Loucy (cell line): ENCODE measurements at regions not wholly inside any gene's neighbourhood (a gene's known extent, or its start where the extent isn't known, plus 50 kb on each side); places are given as distances from the start of the nearest gene placed in this dataset.

Experiments
- H2AFZ ChIP-seq: fragments of 200-600 bp; sonication (generic); 2 replicates; pipeline ENCODE4 v1.6.0; 2016; ENCODE audit warnings: antibody characterized with exemption, mild to moderate bottlenecking, low read length, moderate library complexity
- H3F3A ChIP-seq: fragments of 200-600 bp; 2 replicates; pipeline ENCODE4 v1.6.0; 2016; ENCODE audit warnings: antibody characterized with exemption, low read depth, mild to moderate bottlenecking
- H3K27me3 ChIP-seq: fragments of 200-600 bp; sonication (generic); 2 replicates; pipeline ENCODE4 v1.6.1; 2014; ENCODE audit warnings: low read length, mild to moderate bottlenecking; ENCODE audit not compliant: insufficient read depth, poor library complexity, severe bottlenecking
- H3K36me3 ChIP-seq: fragments of 200-600 bp; sonication (generic); 2 replicates; pipeline ENCODE4 v1.6.1; 2016; ENCODE audit warnings: low read length; ENCODE audit not compliant: insufficient read depth
- H3K4me1 ChIP-seq: fragments of 200-600 bp; sonication (generic); 2 replicates; pipeline ENCODE4 v1.5.1; 2014; ENCODE audit warnings: low read length, mild to moderate bottlenecking; ENCODE audit not compliant: insufficient read depth, poor library complexity, severe bottlenecking
- H3K4me2 ChIP-seq: fragments of 200-600 bp; sonication (generic); 2 replicates; pipeline ENCODE4 v1.6.0; 2014; ENCODE audit warnings: antibody characterized with exemption, low read length, low read depth, mild to moderate bottlenecking; ENCODE audit not compliant: poor library complexity, severe bottlenecking
- H3K4me3 ChIP-seq: fragments of 200-600 bp; sonication (generic); 2 replicates; pipeline ENCODE4 v1.5.1; 2014; ENCODE audit warnings: low read length, mild to moderate bottlenecking, mixed read lengths; ENCODE audit not compliant: poor library complexity, severe bottlenecking
- H3K79me2 ChIP-seq: fragments of 200-600 bp; sonication (generic); 2 replicates; pipeline ENCODE4 v1.6.1; 2014; ENCODE audit warnings: low read length; ENCODE audit not compliant: insufficient read depth
- H3K9ac ChIP-seq: fragments of 200-600 bp; sonication (generic); 2 replicates; pipeline ENCODE4 v1.6.0; 2014; ENCODE audit warnings: mild to moderate bottlenecking, low read depth, low read length, moderate library complexity; ENCODE audit not compliant: poor library complexity, severe bottlenecking
- H3K9me2 ChIP-seq: fragments of 200-600 bp; sonication (generic); replicated peaks from 2 replicates; pipeline ENCODE4 v1.6.1; 2016; ENCODE audit warnings: low read depth, low read length, mixed read lengths
- H3K9me3 ChIP-seq: fragments of 200-600 bp; sonication (generic); 2 replicates; pipeline ENCODE4 v1.6.1; 2014; ENCODE audit warnings: mild to moderate bottlenecking, antibody characterized with exemption, low read length, low read depth; ENCODE audit not compliant: insufficient read depth
- H4K20me1 ChIP-seq: fragments of 200-600 bp; sonication (generic); 2 replicates; pipeline ENCODE4 v1.6.0; 2014; ENCODE audit warnings: antibody characterized with exemption, low read length, mild to moderate bottlenecking; ENCODE audit not compliant: insufficient read depth, poor library complexity, severe bottlenecking
- EZH2phosphoT487 ChIP-seq: fragments of 200-600 bp; IDR thresholded peaks from 2 replicates; pipeline ENCODE4 v1.6.1; 2018; ENCODE audit warnings: antibody characterized with exemption, mild to moderate bottlenecking, moderate library complexity, borderline replicate concordance
- TF ChIP-seq, protein P1 (sequence below): fragments of 200-600 bp; sonication (generic); conservative IDR thresholded peaks from 2 replicates; pipeline ENCODE4 v1.5.1; 2014; ENCODE audit warnings: mild to moderate bottlenecking, antibody characterized with exemption, low read length

DNA sequence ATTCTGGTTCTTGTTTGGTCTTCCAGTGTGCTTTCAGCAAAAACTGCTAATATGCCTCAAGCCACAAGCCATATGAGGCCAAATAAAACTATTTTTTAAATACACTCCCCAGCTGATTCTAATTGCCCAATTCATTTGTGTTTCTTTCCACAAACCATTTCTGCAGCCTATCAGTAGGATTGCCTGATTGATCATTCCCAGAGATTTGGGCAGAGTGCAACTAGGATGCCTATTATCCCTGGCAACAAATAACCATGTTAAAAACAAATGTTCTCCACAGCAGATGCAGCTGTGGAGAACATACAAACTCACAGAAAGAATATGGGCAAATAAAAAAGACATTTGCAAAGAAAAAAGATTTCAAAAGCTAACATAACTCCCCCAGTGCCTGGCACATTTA is 76.9 kb upstream of the CAV2 start:
- no peaks in the 10 kb centered on the region for H3K27me3 ChIP-seq
- no peak for TF ChIP-seq EZH2phosphoT487
- TF ChIP-seq, protein P1, sequence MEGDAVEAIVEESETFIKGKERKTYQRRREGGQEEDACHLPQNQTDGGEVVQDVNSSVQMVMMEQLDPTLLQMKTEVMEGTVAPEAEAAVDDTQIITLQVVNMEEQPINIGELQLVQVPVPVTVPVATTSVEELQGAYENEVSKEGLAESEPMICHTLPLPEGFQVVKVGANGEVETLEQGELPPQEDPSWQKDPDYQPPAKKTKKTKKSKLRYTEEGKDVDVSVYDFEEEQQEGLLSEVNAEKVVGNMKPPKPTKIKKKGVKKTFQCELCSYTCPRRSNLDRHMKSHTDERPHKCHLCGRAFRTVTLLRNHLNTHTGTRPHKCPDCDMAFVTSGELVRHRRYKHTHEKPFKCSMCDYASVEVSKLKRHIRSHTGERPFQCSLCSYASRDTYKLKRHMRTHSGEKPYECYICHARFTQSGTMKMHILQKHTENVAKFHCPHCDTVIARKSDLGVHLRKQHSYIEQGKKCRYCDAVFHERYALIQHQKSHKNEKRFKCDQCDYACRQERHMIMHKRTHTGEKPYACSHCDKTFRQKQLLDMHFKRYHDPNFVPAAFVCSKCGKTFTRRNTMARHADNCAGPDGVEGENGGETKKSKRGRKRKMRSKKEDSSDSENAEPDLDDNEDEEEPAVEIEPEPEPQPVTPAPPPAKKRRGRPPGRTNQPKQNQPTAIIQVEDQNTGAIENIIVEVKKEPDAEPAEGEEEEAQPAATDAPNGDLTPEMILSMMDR: no peak
- peak overlapping the region; percentile 18 for H3K9ac ChIP-seq
- H3K4me2 ChIP-seq: no peak overlapping the region
- no peaks in the 10 kb centered on the region for H4K20me1 ChIP-seq
- no peaks in the 10 kb centered on the region for H3K9me3 ChIP-seq
- no peaks in the 10 kb centered on the region for H3K36me3 ChIP-seq
- no peaks in the 10 kb centered on the region for H3K79me2 ChIP-seq
- peaks cover 29% of the 10 kb centered on the region for H3K4me1 ChIP-seq
- H2AFZ ChIP-seq: peak overlapping the region; percentile 91
- H3K9me2 ChIP-seq: no peaks in the 10 kb centered on the region
- H3K4me3 ChIP-seq: no peak overlapping the region
- no peaks in the 10 kb centered on the region for H3F3A ChIP-seq

DNA sequence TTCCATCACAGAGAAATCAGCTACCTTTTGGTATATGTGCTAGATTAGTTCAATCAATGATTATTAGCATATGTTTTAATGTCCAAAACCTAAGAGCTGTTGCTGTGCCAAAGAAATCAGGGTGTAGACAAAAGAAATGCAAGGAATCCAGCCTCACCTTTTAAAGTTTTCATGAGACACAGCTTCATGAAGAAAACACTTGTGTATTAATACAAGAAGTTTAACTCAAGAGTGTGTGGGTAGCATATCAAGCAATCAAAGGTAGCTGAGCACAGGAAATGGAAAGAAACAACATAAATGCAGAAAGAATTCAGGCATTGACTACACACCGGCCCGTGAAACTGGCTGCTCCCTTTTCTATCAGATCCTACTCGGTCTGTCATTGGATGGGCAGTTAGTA is 76.0 kb upstream of the CAV2 start:
- Histone ChIP-seq H3K9ac (peak overlapping the region; percentile 31), H4K20me1 (no peaks in the 10 kb centered on the region), H3K4me3 (no peak overlapping the region), H3K4me1 (peaks cover 21% of the 10 kb centered on the region), H3K9me3 (no peaks in the 10 kb centered on the region), H3K4me2 (peak overlapping the region; percentile 24), H3K9me2 (no peaks in the 10 kb centered on the region), H3K36me3 (no peaks in the 10 kb centered on the region), H3K27me3 (no peaks in the 10 kb centered on the region), H2AFZ (peak overlapping the region; percentile 91), H3K79me2 (no peaks in the 10 kb centered on the region), H3F3A (no peaks in the 10 kb centered on the region)
- TF ChIP-seq, protein P1: no peak
- no peak for TF ChIP-seq EZH2phosphoT487

DNA sequence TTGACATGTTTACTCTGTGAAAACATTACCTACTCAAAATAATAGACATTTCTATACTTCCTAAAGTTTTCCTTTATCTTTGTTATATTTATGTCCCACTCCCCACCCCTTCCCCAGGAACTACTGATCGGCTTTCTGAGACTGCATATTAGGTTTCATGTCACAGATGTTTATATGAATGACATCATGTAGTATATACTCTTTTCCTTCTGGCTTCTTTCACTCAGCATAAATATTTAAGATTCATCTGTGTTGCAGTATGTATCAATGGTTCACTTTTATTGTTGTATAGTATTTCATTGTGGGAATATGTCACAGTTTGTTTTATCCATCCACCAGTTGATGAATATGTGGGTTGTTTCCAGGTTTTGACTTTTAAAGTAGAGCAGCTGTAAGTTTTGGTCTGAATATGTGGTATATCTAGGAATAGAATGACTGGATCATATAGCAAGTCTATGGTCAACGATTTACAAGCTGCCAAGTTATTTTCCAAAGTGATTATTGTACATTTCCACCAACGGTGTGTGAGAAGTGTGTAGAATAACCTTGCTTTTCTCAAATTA is 73.8 kb upstream of the CAV2 start:
- Histone ChIP-seq H3K9ac (no peak overlapping the region), H3K4me1 (peaks cover 27% of the 10 kb centered on the region), H3K4me2 (no peak overlapping the region), H2AFZ (no peak overlapping the region), H3F3A (no peaks in the 10 kb centered on the region), H4K20me1 (no peaks in the 10 kb centered on the region), H3K79me2 (no peaks in the 10 kb centered on the region), H3K9me3 (no peaks in the 10 kb centered on the region), H3K36me3 (no peaks in the 10 kb centered on the region), H3K27me3 (no peaks in the 10 kb centered on the region), H3K9me2 (no peaks in the 10 kb centered on the region), H3K4me3 (no peak overlapping the region)
- TF ChIP-seq, protein P1: no peak
- no peak for TF ChIP-seq EZH2phosphoT487
